Heart left ventricle (tissue), 13 donors: ENCODE measurements at regions not wholly inside any gene's neighbourhood (a gene's known extent, or its start where the extent isn't known, plus 50 kb on each side); places are given as distances from the start of the nearest gene placed in this dataset.

Experiments
- CTCF ChIP-seq, 12 donors: fragments of 200-600 bp; sonication (generic) in 4 of 12; IDR thresholded peaks; one replicate each; pipeline versions ENCODE4 v1.5.0 to v1.8.0; 2018 to 2022; ENCODE audit warnings: antibody characterized with exemption in 12 of 12, mild to moderate bottlenecking in 5 of 12
- POLR2A ChIP-seq, 2 donors: fragments of 450-650 bp; IDR thresholded peaks; one replicate each; pipeline ENCODE4 v1.6.1; 2017; ENCODE audit warnings: antibody characterized with exemption in 2 of 2, mild to moderate bottlenecking in 2 of 2, moderate library complexity in 2 of 2
- donor health status: ischemic (EF 13 %, LVEDD 7.1; RV severe dilation, severe dysfunction).
- donor health status: DM: no; HTN: yes; CAD: no.
- donor health status: DM: no; HTN: no; CAD: no.
- donor health status: ischemic (EF 25% LVEDD 6.9; RV normal size, moderate dysfunction).
- donor health status: ischemic (EF 25% LVEDD 5.7; RV mildly dilated, moderate dysfunction).
- donor health status: ischemic (EF 35%, LVEDD 5.7; RV mildly dilated, moderate dysfunction).
- donor health status: nonischemic (EF 11% LVEDD 7.7; RV severe dilation, severe dysfunction).
- donor health status: DM: yes; HTN: yes; CAD: no.
- donor health status: PGD.
- donor health status: ischemic (EF 29% LVEDD 5.4; RV normal size, mild dysfunction).
- donor health status: nonischemic (EF 23%, LVEDD 6.1; RV moderate dilation, normal function).

- TF ChIP-seq CTCF (IDR thresholded peaks at IDR 0.05), result no peak
- TF ChIP-seq POLR2A (IDR thresholded peaks at IDR 0.05), result no peak
Measured at GRCh38 chr13:24564881-24565280, 52.3 kb upstream of the PARP4 start.
